Dermis blood vessel endothelial cell (primary cell): ENCODE measurements at regions not wholly inside any gene's neighbourhood (a gene's known extent, or its start where the extent isn't known, plus 50 kb on each side); places are given as distances from the start of the nearest gene placed in this dataset.
"Not testable (repeated sequence)": the region's sequence is repeated elsewhere in the genome, so short reads cannot be mapped to it uniquely, and the experiment has no call there.

Experiments used
- DNase-seq: peaks from one replicate; pipeline ENCODE4 v3.0.0; 2010

GRCh38 chr13:50761406-50761805 lies 82.1 kb downstream of the DLEU7 start:
- DNase-seq = no peak

- no peak for DNase-seq
Observed at GRCh38 chr13:50762969-50763567, 80.4 kb downstream of the DLEU7 start.

- no peak for DNase-seq
Observed at GRCh38 chr13:50766013-50766412, 77.5 kb downstream of the DLEU7 start.

- no peak for DNase-seq
Observed at GRCh38 chr13:50766695-50767094, 76.8 kb downstream of the DLEU7 start.

- DNase-seq = not testable (repeated sequence)
Observed at GRCh38 chr13:50772881-50773280, 70.6 kb downstream of the DLEU7 start.
